ENCODE measurements at regions not wholly inside any gene's neighbourhood (a gene's known extent, or its start where the extent isn't known, plus 50 kb on each side); places are given as distances from the start of the nearest gene placed in this dataset.

DNA sequence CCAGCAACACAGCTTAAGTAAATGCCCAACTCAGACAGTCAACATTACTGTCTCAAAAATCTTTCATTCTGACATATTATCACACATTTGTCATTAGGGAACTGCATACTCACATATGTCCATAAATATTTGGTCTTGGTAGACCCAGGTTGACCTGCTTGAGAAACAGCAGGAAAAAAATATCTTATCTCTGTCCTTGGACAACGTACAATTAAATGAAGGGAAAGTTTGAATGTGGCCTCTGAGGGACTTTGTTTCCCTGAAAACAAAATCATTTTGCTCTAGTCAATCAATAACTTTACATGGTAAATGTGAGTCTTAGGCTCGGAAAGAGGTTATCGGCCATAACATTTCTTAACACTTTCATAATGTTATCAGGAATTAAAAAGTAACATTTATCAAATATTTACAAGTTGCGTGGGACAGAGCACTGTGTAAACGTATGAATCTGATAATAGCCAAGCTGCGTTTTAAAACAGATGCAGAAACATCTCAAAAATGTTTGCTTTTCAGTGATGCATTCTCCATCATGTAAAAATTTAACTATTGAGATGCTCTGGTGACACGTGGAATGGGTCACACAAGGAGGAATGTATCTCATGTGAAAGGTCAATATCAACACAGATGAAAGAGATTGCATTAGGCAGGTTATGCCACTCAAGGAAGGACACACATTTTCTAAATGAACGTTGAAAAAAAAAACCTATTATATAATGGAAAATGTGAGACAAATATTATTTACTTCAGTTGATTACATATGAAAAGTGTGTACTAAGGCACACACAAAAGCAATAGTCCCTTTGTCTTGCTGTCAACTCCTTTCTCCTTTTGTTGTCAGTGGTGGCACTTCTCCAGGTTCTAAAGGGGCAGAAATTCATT is 304.4 kb downstream of the WDR72 start:
- no peaks in the 10 kb centered on the region for H3K4me1 ChIP-seq
- no peaks in the 10 kb centered on the region for H3K9me3 ChIP-seq
- no peaks in the 10 kb centered on the region for H3K36me3 ChIP-seq (ENCODE audit: insufficient read depth in 1 of 2, low read depth in 1 of 2)
- WGBS, 3 donors: 77 to 80% (median 78%) methylated on average over 8 of the region's 8 CpGs
- intact Hi-C loops (cut with DNase I): no loop called here
- H3K27me3 ChIP-seq (ENCODE audit: insufficient read depth in 3 of 3, low read length in 2 of 3): no peaks in the 10 kb centered on the region
- no peak for DNase-seq
- TF ChIP-seq, protein P1, sequence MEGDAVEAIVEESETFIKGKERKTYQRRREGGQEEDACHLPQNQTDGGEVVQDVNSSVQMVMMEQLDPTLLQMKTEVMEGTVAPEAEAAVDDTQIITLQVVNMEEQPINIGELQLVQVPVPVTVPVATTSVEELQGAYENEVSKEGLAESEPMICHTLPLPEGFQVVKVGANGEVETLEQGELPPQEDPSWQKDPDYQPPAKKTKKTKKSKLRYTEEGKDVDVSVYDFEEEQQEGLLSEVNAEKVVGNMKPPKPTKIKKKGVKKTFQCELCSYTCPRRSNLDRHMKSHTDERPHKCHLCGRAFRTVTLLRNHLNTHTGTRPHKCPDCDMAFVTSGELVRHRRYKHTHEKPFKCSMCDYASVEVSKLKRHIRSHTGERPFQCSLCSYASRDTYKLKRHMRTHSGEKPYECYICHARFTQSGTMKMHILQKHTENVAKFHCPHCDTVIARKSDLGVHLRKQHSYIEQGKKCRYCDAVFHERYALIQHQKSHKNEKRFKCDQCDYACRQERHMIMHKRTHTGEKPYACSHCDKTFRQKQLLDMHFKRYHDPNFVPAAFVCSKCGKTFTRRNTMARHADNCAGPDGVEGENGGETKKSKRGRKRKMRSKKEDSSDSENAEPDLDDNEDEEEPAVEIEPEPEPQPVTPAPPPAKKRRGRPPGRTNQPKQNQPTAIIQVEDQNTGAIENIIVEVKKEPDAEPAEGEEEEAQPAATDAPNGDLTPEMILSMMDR (IDR thresholded peaks at IDR 0.05): no peak
- H3K4me3 ChIP-seq: no peak overlapping the region
- no peak for ATAC-seq
- no peak overlapping the region for H3K27ac ChIP-seq

DNA sequence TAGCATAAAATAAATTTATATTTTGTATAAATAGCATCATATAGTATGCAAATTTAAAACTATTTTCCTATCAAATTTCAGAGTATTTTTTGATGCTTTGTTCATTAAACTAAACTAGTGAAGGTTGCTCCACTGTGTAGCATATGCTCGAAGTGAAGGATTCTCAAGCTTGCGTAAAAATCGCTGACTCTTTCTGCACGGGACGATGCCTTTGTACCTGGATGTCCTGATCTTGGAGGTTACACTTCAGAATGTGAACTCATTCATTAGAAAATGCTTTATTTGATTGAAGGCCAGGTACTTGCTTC is 305.0 kb downstream of the WDR72 start:
- Histone ChIP-seq H3K4me1 (no peaks in the 10 kb centered on the region), H3K27ac (no peak overlapping the region), H3K27me3 (ENCODE audit: insufficient read depth in 3 of 3, low read length in 2 of 3) (no peaks in the 10 kb centered on the region), H3K36me3 (ENCODE audit: insufficient read depth in 1 of 2, low read depth in 1 of 2) (no peaks in the 10 kb centered on the region), H3K9me3 (no peaks in the 10 kb centered on the region), H3K4me3 (no peak overlapping the region)
- intact Hi-C loops (cut with DNase I): no loop called here
- TF ChIP-seq, protein P1 (IDR thresholded peaks at IDR 0.05): no peak
- no peak for ATAC-seq
- 83 to 96% (median 91%) methylated on average over 5 of the region's 5 CpGs for WGBS, 3 donors
- no peak for DNase-seq

DNA sequence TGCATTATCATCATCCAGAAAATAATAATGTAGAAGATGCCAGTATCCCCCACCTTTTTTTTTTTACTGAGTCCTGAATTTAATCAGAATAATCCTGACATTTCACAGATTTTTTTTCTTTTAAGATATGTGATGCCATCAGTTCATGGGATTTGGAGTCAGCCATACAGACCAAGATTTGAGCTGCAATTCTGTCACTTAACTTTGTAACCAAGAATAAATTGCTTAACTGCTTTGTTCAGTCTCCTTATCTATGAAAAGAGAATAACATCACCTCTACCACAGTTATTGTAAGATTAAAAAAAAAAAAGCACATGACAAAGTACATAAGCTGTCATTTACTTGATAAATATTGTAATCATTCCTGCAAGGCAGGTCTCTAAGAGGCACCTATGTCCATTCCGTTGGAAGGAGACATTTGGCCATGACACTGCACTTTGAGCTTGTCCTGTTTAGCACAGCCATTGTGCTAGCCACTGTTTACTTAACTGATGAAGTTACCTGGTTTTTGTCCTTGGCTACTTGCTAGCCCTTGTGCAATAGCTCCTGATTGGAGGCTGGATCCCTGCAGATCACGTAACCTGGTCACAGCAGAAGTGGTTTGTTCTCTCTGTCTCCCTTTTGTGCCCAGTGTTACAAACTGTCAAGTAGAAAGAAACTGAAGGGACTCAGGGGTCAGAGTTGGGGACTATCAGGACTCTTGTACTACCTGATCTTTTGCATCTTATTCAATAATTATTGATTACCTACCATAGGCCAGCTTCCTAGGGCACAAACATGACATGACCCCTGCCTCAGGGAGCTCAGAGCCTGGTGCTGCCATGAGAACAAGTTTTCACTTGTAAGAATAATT is 306.0 kb downstream of the WDR72 start:
- TF ChIP-seq, protein P1 (IDR thresholded peaks at IDR 0.05): no peak
- whole genome bisulfite sequencing, 3 donors: 64 to 81% (median 80%) methylated on average over 2 of the region's 2 CpGs
- intact Hi-C loops (cut with DNase I): no loop called here
- DNase-seq (no peak), ATAC-seq (no peak)
- H3K27me3 ChIP-seq (ENCODE audit: insufficient read depth in 3 of 3, low read length in 2 of 3): no peaks in the 10 kb centered on the region
- no peak overlapping the region for H3K27ac ChIP-seq
- no peaks in the 10 kb centered on the region for H3K9me3 ChIP-seq
- H3K4me3 ChIP-seq: no peak overlapping the region
- H3K36me3 ChIP-seq (ENCODE audit: insufficient read depth in 1 of 2, low read depth in 1 of 2): no peaks in the 10 kb centered on the region
- H3K4me1 ChIP-seq: no peaks in the 10 kb centered on the region

DNA sequence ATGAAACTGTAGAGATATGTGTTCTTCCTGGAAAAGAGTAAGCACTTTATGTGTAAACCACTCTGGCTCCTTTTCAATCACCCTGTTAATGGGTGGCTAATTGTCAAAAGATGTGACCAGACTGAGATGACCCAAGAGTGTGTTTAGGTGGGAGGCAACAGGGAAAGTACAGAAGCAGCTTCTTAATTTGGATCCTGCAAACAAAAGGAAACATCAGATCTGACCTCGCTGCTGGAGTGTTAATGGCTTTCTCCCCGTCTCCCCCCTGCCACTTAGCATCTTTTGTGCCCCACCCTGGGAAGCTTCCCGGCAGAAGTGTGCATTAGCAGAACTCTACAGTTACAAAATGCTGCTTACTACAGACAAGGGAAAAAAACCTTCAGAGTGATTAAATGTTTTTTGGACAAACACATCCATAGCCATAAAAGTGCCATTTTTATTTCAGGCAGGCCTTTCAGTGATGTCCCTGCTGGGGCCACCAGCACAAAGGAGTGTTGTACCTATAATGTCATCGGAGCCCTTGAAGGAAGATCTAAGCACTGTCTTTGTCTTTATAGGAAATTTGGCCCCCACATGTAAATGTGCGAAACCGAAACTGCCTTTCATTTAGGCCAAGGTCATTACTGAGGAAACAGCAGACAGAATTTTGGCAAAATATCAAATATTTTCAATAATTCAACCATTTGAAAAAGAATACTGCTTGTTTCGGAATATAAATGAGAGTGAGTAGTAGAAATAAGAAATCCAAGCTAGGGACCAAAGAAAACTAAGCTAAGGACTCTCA is 311.0 kb downstream of the WDR72 start:
- no peaks in the 10 kb centered on the region for H3K27me3 ChIP-seq (ENCODE audit: insufficient read depth in 3 of 3, low read length in 2 of 3)
- DNase-seq: no peak
- TF ChIP-seq, protein P1 (IDR thresholded peaks at IDR 0.05): no peak
- ATAC-seq: no peak
- intact Hi-C loops (cut with DNase I): no loop called here
- no peaks in the 10 kb centered on the region for H3K4me1 ChIP-seq
- H3K4me3 ChIP-seq: no peak overlapping the region
- no peak overlapping the region for H3K27ac ChIP-seq
- H3K9me3 ChIP-seq: no peaks in the 10 kb centered on the region
- WGBS, 3 donors: 27 to 33% (median 28%) methylated on average over 7 of the region's 7 CpGs
- no peaks in the 10 kb centered on the region for H3K36me3 ChIP-seq (ENCODE audit: insufficient read depth in 1 of 2, low read depth in 1 of 2)

Data from psoas muscle (tissue), 7 donors.